ENCODE measurements at regions not wholly inside any gene's neighbourhood (a gene's known extent, or its start where the extent isn't known, plus 50 kb on each side); places are given as distances from the start of the nearest gene placed in this dataset.

- TF ChIP-seq, protein P1, sequence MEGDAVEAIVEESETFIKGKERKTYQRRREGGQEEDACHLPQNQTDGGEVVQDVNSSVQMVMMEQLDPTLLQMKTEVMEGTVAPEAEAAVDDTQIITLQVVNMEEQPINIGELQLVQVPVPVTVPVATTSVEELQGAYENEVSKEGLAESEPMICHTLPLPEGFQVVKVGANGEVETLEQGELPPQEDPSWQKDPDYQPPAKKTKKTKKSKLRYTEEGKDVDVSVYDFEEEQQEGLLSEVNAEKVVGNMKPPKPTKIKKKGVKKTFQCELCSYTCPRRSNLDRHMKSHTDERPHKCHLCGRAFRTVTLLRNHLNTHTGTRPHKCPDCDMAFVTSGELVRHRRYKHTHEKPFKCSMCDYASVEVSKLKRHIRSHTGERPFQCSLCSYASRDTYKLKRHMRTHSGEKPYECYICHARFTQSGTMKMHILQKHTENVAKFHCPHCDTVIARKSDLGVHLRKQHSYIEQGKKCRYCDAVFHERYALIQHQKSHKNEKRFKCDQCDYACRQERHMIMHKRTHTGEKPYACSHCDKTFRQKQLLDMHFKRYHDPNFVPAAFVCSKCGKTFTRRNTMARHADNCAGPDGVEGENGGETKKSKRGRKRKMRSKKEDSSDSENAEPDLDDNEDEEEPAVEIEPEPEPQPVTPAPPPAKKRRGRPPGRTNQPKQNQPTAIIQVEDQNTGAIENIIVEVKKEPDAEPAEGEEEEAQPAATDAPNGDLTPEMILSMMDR (IDR thresholded peaks at IDR 0.05): no peak
- no peak for TF ChIP-seq POLR2A (IDR thresholded peaks at IDR 0.05)
Measured at GRCh38 chr3:76756577-76756976, 283.3 kb upstream of the ROBO2 start.

All from testis (tissue), 2 donors.